ENCODE measurements at regions not wholly inside any gene's neighbourhood (a gene's known extent, or its start where the extent isn't known, plus 50 kb on each side); places are given as distances from the start of the nearest gene placed in this dataset.

- TF ChIP-seq EGR1 (IDR thresholded peaks at IDR 0.05) (no peak), TCF12 (IDR thresholded peaks at IDR 0.05; ENCODE audit: low read depth) (no peak), RAD21 (IDR thresholded peaks at IDR 0.05; ENCODE audit: low read depth) (no peak), TAF1 (IDR thresholded peaks at IDR 0.05; ENCODE audit: low read depth) (no peak), CREB1 (IDR thresholded peaks at IDR 0.05; ENCODE audit: low read depth) (no peak), FOXM1 (IDR thresholded peaks at IDR 0.05; ENCODE audit: borderline replicate concordance, low read depth) (no peak), TEAD4 (IDR thresholded peaks at IDR 0.05) (no peak), CEBPB (IDR thresholded peaks at IDR 0.05) (no peak), MAX (IDR thresholded peaks at IDR 0.05) (no peak), REST (IDR thresholded peaks at IDR 0.05; ENCODE audit: low read depth) (no peak), EP300 (IDR thresholded peaks at IDR 0.05; ENCODE audit: borderline replicate concordance) (no peak), USF1 (IDR thresholded peaks at IDR 0.05) (no peak), ZBTB7A (IDR thresholded peaks at IDR 0.05; ENCODE audit: low read depth) (no peak), NFIC (IDR thresholded peaks at IDR 0.05) (no peak), YY1 (IDR thresholded peaks at IDR 0.05; ENCODE audit: low read depth) (no peak)
Observed at GRCh38 chr11:116111546-116111945, 607.3 kb upstream of the CADM1 start.

GRCh38 chr11:116110802-116111201, 606.6 kb upstream of the CADM1 start:
- no peak for TF ChIP-seq USF1 (IDR thresholded peaks at IDR 0.05)
- no peak for TF ChIP-seq YY1 (IDR thresholded peaks at IDR 0.05; ENCODE audit: low read depth)
- no peak for TF ChIP-seq MAX (IDR thresholded peaks at IDR 0.05)
- no peak for TF ChIP-seq TEAD4 (IDR thresholded peaks at IDR 0.05)
- no peak for TF ChIP-seq REST (IDR thresholded peaks at IDR 0.05; ENCODE audit: low read depth)
- no peak for TF ChIP-seq CEBPB (IDR thresholded peaks at IDR 0.05)
- no peak for TF ChIP-seq ZBTB7A (IDR thresholded peaks at IDR 0.05; ENCODE audit: low read depth)
- TF ChIP-seq CREB1 (IDR thresholded peaks at IDR 0.05; ENCODE audit: low read depth) = no peak
- TF ChIP-seq TCF12 (IDR thresholded peaks at IDR 0.05; ENCODE audit: low read depth) = no peak

GRCh38 chr11:116110356-116110755, 606.1 kb upstream of the CADM1 start:
- TF ChIP-seq ZBTB7A (IDR thresholded peaks at IDR 0.05; ENCODE audit: low read depth) (no peak), RAD21 (IDR thresholded peaks at IDR 0.05; ENCODE audit: low read depth) (no peak), REST (IDR thresholded peaks at IDR 0.05; ENCODE audit: low read depth) (no peak), TCF12 (IDR thresholded peaks at IDR 0.05; ENCODE audit: low read depth) (no peak), MAX (IDR thresholded peaks at IDR 0.05) (no peak), CREB1 (IDR thresholded peaks at IDR 0.05; ENCODE audit: low read depth) (no peak), CEBPB (IDR thresholded peaks at IDR 0.05) (no peak), USF1 (IDR thresholded peaks at IDR 0.05) (no peak), NFIC (IDR thresholded peaks at IDR 0.05) (no peak)

- TF ChIP-seq MAX (IDR thresholded peaks at IDR 0.05) = no peak
- TF ChIP-seq CEBPB (IDR thresholded peaks at IDR 0.05) = no peak
- no peak for TF ChIP-seq ZBTB7A (IDR thresholded peaks at IDR 0.05; ENCODE audit: low read depth)
- no peak for TF ChIP-seq CREB1 (IDR thresholded peaks at IDR 0.05; ENCODE audit: low read depth)
- TF ChIP-seq REST (IDR thresholded peaks at IDR 0.05; ENCODE audit: low read depth) = no peak
- TF ChIP-seq NFIC (IDR thresholded peaks at IDR 0.05) = no peak
- no peak for TF ChIP-seq USF1 (IDR thresholded peaks at IDR 0.05)
- TF ChIP-seq EP300 (IDR thresholded peaks at IDR 0.05; ENCODE audit: borderline replicate concordance) = no peak
- TF ChIP-seq TEAD4 (IDR thresholded peaks at IDR 0.05) = no peak
- TF ChIP-seq EGR1 (IDR thresholded peaks at IDR 0.05) = no peak
- TF ChIP-seq RAD21 (IDR thresholded peaks at IDR 0.05; ENCODE audit: low read depth) = no peak
- TF ChIP-seq TAF1 (IDR thresholded peaks at IDR 0.05; ENCODE audit: low read depth) = no peak
- no peak for TF ChIP-seq YY1 (IDR thresholded peaks at IDR 0.05; ENCODE audit: low read depth)
- no peak for TF ChIP-seq TCF12 (IDR thresholded peaks at IDR 0.05; ENCODE audit: low read depth)
- no peak for TF ChIP-seq FOXM1 (IDR thresholded peaks at IDR 0.05; ENCODE audit: borderline replicate concordance, low read depth)
Observed at GRCh38 chr11:116109228-116109627, 605.0 kb upstream of the CADM1 start.

Measured in Ishikawa (cell line).